ENCODE measurements at regions not wholly inside any gene's neighbourhood (a gene's known extent, or its start where the extent isn't known, plus 50 kb on each side); places are given as distances from the start of the nearest gene placed in this dataset.

DNA sequence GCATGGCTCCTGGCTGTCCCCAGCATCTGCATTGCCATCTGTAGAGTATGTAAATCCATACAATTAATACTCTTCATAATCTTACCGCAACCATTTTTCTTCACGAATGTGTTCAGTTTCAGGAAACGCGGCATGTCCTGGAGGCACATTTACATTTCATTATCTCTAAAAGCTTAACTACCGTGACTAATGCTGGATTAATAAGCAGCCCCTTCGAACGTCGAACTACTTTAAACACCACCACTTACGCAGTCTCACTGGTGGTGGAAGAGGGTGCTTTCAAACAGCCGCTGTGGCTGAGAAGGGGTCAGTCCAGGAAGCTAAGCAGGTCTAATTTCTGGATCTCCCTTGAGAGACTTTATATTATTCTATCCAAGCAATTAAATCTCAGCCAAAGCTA is 85.6 kb downstream of the C5orf15 start:
- H3K4me1 Mint-ChIP-seq = peaks cover 60% of the 10 kb centered on the region
- no peak overlapping the region for H3K4me3 Mint-ChIP-seq
- TF ChIP-seq, protein P1, sequence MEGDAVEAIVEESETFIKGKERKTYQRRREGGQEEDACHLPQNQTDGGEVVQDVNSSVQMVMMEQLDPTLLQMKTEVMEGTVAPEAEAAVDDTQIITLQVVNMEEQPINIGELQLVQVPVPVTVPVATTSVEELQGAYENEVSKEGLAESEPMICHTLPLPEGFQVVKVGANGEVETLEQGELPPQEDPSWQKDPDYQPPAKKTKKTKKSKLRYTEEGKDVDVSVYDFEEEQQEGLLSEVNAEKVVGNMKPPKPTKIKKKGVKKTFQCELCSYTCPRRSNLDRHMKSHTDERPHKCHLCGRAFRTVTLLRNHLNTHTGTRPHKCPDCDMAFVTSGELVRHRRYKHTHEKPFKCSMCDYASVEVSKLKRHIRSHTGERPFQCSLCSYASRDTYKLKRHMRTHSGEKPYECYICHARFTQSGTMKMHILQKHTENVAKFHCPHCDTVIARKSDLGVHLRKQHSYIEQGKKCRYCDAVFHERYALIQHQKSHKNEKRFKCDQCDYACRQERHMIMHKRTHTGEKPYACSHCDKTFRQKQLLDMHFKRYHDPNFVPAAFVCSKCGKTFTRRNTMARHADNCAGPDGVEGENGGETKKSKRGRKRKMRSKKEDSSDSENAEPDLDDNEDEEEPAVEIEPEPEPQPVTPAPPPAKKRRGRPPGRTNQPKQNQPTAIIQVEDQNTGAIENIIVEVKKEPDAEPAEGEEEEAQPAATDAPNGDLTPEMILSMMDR (IDR thresholded peaks at IDR 0.05; ENCODE audit: unreplicated experiment) = no peak
- DNase-seq (ENCODE audit: low spot score in 2 of 2, unreplicated experiment in 2 of 2) = no peak
- no peaks in the 10 kb centered on the region for H3K36me3 Mint-ChIP-seq
- no peaks in the 10 kb centered on the region for H3K27me3 Mint-ChIP-seq (ENCODE audit: low read depth)
- H3K9me3 Mint-ChIP-seq = no peaks in the 10 kb centered on the region
- no peak overlapping the region for H3K27ac Mint-ChIP-seq

DNA sequence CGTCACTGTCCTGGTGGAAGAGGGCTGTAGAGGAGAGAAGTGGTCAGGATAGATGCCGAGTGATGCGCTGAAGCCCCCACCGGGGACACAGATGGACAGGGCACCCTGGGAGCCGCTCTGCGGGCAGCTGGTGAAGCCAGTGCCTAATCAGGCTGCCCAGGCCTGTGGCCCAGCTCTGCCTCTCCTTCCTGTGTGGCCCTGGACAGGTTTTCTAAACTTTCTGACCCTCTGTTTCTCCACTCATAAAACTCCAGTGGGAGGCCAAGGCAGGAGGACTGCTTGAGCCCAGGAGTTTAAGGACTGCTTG is 86.1 kb downstream of the C5orf15 start:
- no peak overlapping the region for H3K27ac Mint-ChIP-seq
- TF ChIP-seq, protein P1 (IDR thresholded peaks at IDR 0.05; ENCODE audit: unreplicated experiment) = no peak
- no peak overlapping the region for H3K4me3 Mint-ChIP-seq
- DNase-seq (ENCODE audit: low spot score in 2 of 2, unreplicated experiment in 2 of 2) = no peak
- peaks cover 58% of the 10 kb centered on the region for H3K4me1 Mint-ChIP-seq
- H3K27me3 Mint-ChIP-seq (ENCODE audit: low read depth) = no peaks in the 10 kb centered on the region
- no peaks in the 10 kb centered on the region for H3K36me3 Mint-ChIP-seq
- H3K9me3 Mint-ChIP-seq = no peaks in the 10 kb centered on the region

DNA sequence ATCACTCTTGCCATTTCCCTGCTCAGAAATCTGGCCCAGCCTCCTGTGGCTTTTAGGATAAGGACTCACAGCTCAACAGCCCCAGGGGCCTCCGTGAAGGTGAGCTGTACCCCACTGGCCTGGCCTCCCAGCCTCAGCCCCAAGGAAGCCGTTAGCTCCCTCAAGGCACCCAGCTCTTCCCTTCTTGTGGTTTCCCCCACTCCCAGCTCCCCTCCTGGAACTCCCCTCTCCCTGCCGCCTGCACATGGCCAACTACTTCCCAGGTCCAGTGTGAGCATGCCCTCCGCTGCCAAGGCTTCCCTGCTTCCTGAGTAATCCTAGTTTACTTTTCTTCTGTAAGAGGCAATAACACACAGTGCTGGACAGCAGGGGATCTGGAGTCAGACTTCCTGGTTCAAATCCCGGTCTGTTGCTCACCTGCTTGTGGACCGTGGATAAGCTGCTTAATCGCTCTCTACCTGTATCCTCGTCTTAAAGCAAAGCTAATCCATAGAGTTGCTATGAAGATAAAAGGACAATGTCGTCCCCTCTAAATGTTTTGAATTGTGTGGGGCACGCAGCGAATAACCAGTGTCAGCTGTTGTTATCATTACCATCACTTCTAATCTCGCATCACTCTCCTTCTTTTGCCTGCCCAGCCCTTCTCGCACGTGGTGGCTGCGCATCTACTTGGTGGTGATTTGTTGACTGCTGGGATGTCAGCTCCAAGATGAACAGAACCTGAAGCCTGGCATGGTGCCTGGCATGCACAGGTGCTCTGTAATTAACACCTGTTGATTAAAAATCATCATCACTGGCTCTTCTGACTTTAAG is 86.6 kb downstream of the C5orf15 start:
- TF ChIP-seq, protein P1 (IDR thresholded peaks at IDR 0.05; ENCODE audit: unreplicated experiment) = no peak
- no peak overlapping the region for H3K27ac Mint-ChIP-seq

DNA sequence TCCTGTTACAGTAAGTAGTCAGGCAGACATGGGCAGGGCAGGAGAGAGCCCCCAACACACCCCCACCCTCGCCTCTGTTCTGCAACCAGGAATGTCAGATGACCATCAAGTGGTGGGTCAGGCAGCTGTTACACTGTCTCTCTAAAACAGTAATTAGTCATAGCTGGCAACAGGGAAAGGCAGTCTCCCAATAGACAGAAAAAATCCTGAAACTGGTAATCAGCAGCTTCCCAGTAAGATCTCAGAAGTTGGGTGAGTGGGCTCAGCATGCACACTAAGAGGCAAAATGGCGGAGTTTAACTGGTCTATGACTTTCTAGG is 90.2 kb downstream of the C5orf15 start:
- Mint-ChIP-seq H3K27me3 (ENCODE audit: low read depth) (no peaks in the 10 kb centered on the region), H3K27ac (no peak overlapping the region)
- no peak for DNase-seq (ENCODE audit: low spot score in 2 of 2, unreplicated experiment in 2 of 2)

More for the DNA sequence above, 86.6 kb downstream of the C5orf15 start:
- DNase-seq (ENCODE audit: low spot score in 2 of 2, unreplicated experiment in 2 of 2) = no peak
- H3K4me3 Mint-ChIP-seq = no peak overlapping the region
- H3K27me3 Mint-ChIP-seq (ENCODE audit: low read depth) = no peaks in the 10 kb centered on the region
- no peaks in the 10 kb centered on the region for H3K9me3 Mint-ChIP-seq
- no peaks in the 10 kb centered on the region for H3K36me3 Mint-ChIP-seq
- peaks cover 53% of the 10 kb centered on the region for H3K4me1 Mint-ChIP-seq

DNA sequence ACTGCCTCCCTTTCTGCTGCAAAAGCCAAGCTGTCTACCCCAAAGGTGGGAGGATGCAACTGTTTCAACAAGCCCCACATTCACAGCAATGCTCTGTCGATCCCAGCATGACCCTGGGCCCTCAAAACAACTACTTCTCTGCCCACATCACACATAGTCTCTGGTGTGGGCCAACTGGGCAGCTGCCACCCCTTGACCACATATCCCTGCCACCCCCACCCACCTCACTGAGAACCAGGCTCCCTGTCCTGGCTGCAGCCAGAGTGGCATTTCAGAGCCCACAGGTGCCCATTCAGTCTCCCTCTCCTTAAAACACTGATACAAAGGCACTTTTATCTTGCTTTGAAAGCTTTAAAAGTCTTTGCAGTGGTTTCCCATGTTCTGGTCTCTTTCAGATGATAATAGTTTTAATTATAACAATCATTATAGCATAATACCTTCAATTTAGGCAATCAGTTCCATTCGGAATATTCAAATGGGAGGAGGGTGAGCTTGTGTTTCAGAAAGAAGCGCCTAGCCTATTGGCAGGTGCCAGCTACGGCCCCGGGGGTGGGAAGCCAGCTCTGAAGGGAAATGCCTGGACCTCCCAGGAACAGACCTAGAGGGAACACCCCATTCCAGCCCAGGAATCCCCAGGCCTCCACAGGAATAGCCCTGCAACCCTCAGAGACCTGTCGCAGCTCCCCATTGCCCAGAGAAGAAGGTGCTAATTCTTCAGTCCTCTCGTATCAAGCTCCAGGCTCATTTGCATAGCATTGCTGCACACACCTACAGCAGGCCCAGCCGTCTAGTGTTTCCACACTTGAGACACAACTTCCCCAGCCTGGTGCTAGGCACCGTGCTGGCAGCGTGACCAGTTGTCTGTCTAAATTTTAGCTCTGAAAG is 90.8 kb downstream of the C5orf15 start:
- DNase-seq (ENCODE audit: low spot score in 2 of 2, unreplicated experiment in 2 of 2) = no peak
- Mint-ChIP-seq H3K4me1 (peaks cover 27% of the 10 kb centered on the region), H3K27me3 (ENCODE audit: low read depth) (no peaks in the 10 kb centered on the region), H3K36me3 (peaks cover 12% of the 10 kb centered on the region), H3K27ac (no peak overlapping the region), H3K9me3 (peaks cover 19% of the 10 kb centered on the region), H3K4me3 (no peak overlapping the region)
- TF ChIP-seq, protein P1 (IDR thresholded peaks at IDR 0.05; ENCODE audit: unreplicated experiment) = no peak

More for the DNA sequence above, 90.2 kb downstream of the C5orf15 start:
- no peak overlapping the region for H3K4me3 Mint-ChIP-seq
- H3K9me3 Mint-ChIP-seq = peaks cover 19% of the 10 kb centered on the region
- peaks cover 12% of the 10 kb centered on the region for H3K36me3 Mint-ChIP-seq
- H3K4me1 Mint-ChIP-seq = peaks cover 27% of the 10 kb centered on the region
- TF ChIP-seq, protein P1 (IDR thresholded peaks at IDR 0.05; ENCODE audit: unreplicated experiment) = no peak

Measured in mesothelial cell of epicardium (in vitro differentiated cells).